Nephron (organoid): ENCODE measurements at regions not wholly inside any gene's neighbourhood (a gene's known extent, or its start where the extent isn't known, plus 50 kb on each side); places are given as distances from the start of the nearest gene placed in this dataset.
"Not testable (repeated sequence)": the region's sequence is repeated elsewhere in the genome, so short reads cannot be mapped to it uniquely, and the experiment has no call there.

ENCODE experiments used
- H3K27ac Mint-ChIP-seq, 3 experiments: 2 replicates each; pipeline ENCODE4 v1.8.0; 2020; ENCODE audit warnings: mixed read lengths in 3 of 3, mild to moderate bottlenecking in 2 of 3, moderate library complexity in 1 of 3
- H3K27me3 Mint-ChIP-seq: 2 replicates; pipeline ENCODE4 v1.8.0; 2021; ENCODE audit warnings: low read depth, mild to moderate bottlenecking, moderate library complexity, mixed read lengths
- H3K36me3 Mint-ChIP-seq: 2 replicates; pipeline ENCODE4 v1.8.0; 2020; ENCODE audit warnings: low read depth, mixed read lengths
- H3K4me1 Mint-ChIP-seq: 2 replicates; pipeline ENCODE4 v1.8.0; 2020; ENCODE audit warnings: mixed read lengths
- H3K4me3 Mint-ChIP-seq, 3 experiments: 2 replicates each; pipeline ENCODE4 v1.8.0; 2020; ENCODE audit warnings: mild to moderate bottlenecking in 3 of 3, mixed read lengths in 3 of 3, moderate library complexity in 2 of 3
- H3K9me3 Mint-ChIP-seq: 2 replicates; pipeline ENCODE4 v1.8.0; 2020; ENCODE audit warnings: mixed read lengths
- CTCF ChIP-seq, 3 experiments: fragments of 200-600 bp; sonication (generic); IDR thresholded peaks; one replicate each; pipeline ENCODE4 v1.5.0; 2021; ENCODE audit warnings: antibody characterized with exemption in 3 of 3; ENCODE audit not compliant: unreplicated experiment in 3 of 3

GRCh38 chr9:68593760-68594159, 53.1 kb upstream of the TMEM252 start:
- not testable (repeated sequence) for H3K27me3 Mint-ChIP-seq, H3K36me3 Mint-ChIP-seq, H3K4me3 Mint-ChIP-seq, H3K4me1 Mint-ChIP-seq, H3K27ac Mint-ChIP-seq
- peaks cover 30% of the 10 kb centered on the region for H3K9me3 Mint-ChIP-seq

- Mint-ChIP-seq H3K27ac (no peak overlapping the region), H3K4me1 (no peaks in the 10 kb centered on the region), H3K36me3 (no peaks in the 10 kb centered on the region), H3K27me3 (no peaks in the 10 kb centered on the region), H3K9me3 (peaks cover 16% of the 10 kb centered on the region), H3K4me3 (no peak overlapping the region)
- TF ChIP-seq CTCF (IDR thresholded peaks at IDR 0.05; ENCODE audit: unreplicated experiment in 3 of 3), result no peak
Observed at GRCh38 chr9:68595868-68596267, 55.2 kb upstream of the TMEM252 start.

- TF ChIP-seq CTCF (IDR thresholded peaks at IDR 0.05; ENCODE audit: unreplicated experiment in 3 of 3), result no peak
- Mint-ChIP-seq H3K27ac (no peak overlapping the region), H3K36me3 (no peaks in the 10 kb centered on the region), H3K27me3 (peaks cover 1% of the 10 kb centered on the region), H3K9me3 (peaks cover 8% of the 10 kb centered on the region), H3K4me3 (no peak overlapping the region), H3K4me1 (no peaks in the 10 kb centered on the region)
Observed at GRCh38 chr9:68597362-68597997, 56.8 kb upstream of the TMEM252 start.

- Mint-ChIP-seq H3K4me3 (no peak overlapping the region), H3K4me1 (no peaks in the 10 kb centered on the region)
Observed at GRCh38 chr9:68599826-68600225, 59.1 kb upstream of the TMEM252 start.

GRCh38 chr9:68601081-68601480, 60.4 kb upstream of the TMEM252 start:
- H3K4me1 Mint-ChIP-seq, result no peaks in the 10 kb centered on the region
- no peak for TF ChIP-seq CTCF (IDR thresholded peaks at IDR 0.05; ENCODE audit: unreplicated experiment in 3 of 3)
- H3K9me3 Mint-ChIP-seq, result no peaks in the 10 kb centered on the region
- no peak overlapping the region for H3K4me3 Mint-ChIP-seq
- no peak overlapping the region for H3K27ac Mint-ChIP-seq
- no peaks in the 10 kb centered on the region for H3K36me3 Mint-ChIP-seq
- H3K27me3 Mint-ChIP-seq, result peaks cover 3% of the 10 kb centered on the region

More at GRCh38 chr9:68599826-68600225, 59.1 kb upstream of the TMEM252 start:
- no peak for TF ChIP-seq CTCF (IDR thresholded peaks at IDR 0.05; ENCODE audit: unreplicated experiment in 3 of 3)
- H3K9me3 Mint-ChIP-seq, result peaks cover 5% of the 10 kb centered on the region
- peaks cover 3% of the 10 kb centered on the region for H3K27me3 Mint-ChIP-seq
- no peak overlapping the region for H3K27ac Mint-ChIP-seq
- H3K36me3 Mint-ChIP-seq, result no peaks in the 10 kb centered on the region

GRCh38 chr9:68603371-68603770, 62.7 kb upstream of the TMEM252 start:
- Mint-ChIP-seq H3K27ac (no peak overlapping the region), H3K36me3 (no peaks in the 10 kb centered on the region), H3K4me3 (no peak overlapping the region), H3K27me3 (peaks cover 7% of the 10 kb centered on the region), H3K9me3 (no peaks in the 10 kb centered on the region), H3K4me1 (no peaks in the 10 kb centered on the region)
- no peak for TF ChIP-seq CTCF (IDR thresholded peaks at IDR 0.05; ENCODE audit: unreplicated experiment in 3 of 3)
